HG02759 (cell line): ENCODE measurements at regions not wholly inside any gene's neighbourhood (a gene's known extent, or its start where the extent isn't known, plus 50 kb on each side); places are given as distances from the start of the nearest gene placed in this dataset.
"Not testable (repeated sequence)": the region's sequence is repeated elsewhere in the genome, so short reads cannot be mapped to it uniquely, and the experiment has no call there.

ENCODE experiments used
- ATAC-seq: cut with Tn5 transposase; IDR thresholded peaks from one replicate; pipeline ENCODE4 v1.9.1; 2021; ENCODE audit warnings: mild to moderate bottlenecking, moderate library complexity; ENCODE audit not compliant: unreplicated experiment

DNA sequence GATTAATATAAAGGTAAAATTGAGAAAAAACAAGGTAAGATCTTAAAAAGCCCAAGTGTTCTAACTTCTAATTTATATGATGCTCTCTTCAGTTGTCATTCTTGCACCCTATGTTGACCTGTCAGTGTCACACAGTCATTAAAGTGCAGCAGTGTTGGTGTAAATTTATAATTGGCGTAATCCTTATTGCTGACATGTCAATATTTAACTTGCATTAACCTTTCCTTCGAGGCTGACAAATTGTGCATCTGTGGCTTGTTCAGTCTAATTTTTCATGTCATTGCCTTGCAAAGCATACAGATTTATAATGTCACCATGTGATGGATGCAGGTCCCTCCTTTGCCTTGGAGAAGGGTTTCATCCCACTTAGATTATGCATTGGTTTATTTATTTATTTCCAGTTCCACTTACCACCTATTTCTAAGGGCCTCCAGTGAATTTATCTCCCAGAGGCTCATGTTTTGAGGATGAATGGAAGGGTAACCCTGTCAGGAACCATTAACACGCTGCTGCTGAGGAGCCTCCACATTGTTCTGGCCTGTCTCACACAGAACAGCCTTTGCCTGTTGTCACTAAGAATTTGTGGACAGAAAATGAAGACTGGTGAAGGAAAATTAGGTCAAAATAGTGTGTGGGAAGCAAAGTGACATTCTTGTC is 1098.5 kb upstream of the LCORL start:
- ATAC-seq = no peak

DNA sequence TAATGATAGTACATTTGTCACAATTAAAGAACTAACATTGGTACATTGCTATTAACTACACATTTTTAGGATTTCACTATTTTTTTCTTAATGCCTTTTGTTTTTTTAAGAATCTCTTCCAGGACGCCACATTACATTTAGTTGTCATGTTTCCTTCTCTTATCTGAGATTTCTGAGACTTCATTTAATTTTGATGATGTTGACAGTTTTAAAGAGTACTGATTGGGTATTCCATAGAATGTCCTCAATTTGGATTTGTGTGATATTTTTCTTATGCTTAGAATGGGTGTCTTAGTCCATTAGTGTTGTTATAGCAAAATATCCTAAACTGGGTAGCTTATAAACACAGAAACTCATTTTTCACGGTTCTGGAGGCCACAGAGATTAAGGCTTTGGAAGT is 1095.5 kb upstream of the LCORL start:
- ATAC-seq = no peak

DNA sequence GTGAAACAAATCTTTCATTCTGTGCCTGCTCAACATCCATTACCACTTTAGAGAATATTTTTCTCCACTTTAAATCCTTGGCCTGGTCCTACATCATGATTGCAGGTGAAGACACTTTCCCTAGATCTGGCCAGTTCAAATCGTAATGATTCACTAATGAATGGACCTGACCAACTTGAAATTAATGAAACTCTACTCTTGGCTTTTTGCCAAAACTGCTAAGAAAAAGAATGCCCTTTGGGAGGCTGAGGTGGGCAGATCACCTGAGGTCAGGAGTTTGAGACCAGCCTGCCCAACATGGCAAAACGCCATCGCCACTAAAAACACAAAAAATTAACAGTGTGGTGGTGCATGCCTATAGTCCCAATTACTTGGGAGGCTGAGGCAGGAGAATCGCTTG is 1082.6 kb upstream of the LCORL start:
- no peak for ATAC-seq

DNA sequence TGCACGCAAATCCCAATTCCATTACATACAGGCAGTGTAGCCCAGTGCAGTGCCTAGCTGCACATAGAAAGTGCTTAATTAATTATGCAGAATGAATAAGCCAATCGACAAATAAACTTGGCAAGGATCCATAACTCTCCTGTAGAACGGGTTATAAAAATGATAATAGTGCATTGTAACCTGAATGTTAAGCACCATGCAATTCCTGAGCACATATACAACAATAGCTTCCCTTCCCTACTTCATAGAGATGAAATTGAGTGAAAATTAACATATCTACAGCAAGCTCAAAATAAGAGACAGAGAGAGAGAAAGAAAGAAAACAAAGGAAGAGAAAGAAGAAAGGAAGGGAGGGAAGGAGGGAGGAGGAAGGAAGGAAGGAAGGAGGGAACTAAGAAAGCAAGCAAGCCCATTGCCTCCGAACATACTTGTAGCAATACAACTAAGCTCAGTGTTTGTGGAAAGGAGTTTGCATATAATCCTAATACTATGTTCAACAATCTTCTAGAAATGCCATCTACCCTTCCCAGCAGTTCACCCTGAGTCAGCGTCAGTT is 1074.0 kb upstream of the LCORL start:
- ATAC-seq = no peak

DNA sequence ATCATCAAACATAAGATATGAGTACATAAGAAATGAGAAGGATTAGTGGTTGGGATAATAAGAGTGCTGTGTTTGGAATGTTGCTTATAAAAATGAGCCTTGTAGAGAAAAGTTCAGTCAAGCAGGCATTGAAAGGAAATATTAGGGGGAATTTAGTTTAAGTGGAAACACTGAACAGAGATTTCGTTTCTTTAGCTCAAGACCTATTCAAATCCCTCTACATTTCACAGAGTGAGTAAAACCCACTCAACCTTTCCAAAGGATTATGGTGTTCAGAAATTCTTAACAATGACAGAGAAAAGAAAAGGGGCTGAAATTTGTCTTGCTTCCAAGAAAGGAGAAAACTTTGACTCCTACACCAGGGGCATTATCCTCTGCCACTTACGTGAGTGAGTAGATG is 1072.4 kb upstream of the LCORL start:
- ATAC-seq = no peak

DNA sequence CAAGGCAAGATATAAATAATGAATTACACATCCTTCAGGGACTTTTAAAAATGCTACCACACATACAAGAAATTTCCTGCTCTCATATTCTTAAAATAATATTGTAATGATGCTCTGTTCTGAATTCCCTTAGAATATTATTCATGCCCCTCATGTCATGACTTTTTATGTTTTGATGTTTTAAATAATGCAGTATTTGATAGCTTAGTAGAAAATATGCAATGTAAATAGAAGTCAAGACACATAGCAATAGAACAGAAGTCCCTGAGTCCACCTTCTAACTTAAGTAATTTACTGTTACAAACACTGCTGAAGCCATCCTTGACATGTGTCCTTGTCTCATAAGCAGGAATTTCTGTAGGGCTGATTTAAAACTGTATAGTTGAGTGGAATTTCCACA is 1071.2 kb upstream of the LCORL start:
- no peak for ATAC-seq

DNA sequence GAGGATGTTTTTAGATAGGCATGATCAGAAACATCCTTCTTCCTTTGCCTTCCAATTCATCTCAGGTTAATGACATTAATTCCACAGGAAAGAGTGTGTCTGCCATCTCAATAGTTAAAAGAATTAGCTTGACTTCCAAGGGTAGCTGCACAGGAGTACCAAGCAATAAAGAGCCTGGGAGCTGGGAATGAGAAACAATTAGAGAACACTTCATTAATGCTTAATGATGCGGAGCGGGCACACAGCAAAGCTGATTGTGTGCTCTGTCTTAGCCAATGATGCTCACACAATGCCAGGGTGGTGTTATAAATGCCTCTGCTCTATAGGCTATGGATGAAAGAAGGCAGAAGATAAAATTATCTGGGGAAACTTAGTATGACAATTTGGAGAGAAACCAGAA is 1052.5 kb upstream of the LCORL start:
- ATAC-seq = no peak

DNA sequence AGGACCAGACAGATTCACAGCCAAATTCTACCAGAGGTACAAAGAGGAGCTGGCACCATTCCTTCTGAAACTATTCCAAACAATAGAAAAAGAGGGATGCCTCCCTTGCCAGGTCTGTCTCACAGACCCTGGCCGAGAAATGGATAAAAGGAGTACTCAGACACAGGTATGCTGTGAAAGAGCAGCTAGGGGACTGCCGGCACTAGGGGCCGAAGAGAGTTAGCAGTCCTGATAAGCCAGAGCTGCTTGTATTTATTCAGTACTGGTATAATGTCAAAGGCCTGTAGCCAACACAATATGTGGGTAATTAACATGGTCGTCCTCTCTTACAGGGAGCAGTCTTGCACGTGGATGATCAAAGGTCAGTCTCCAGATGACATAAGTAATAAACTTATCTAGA is 1042.1 kb upstream of the LCORL start:
- no peak for ATAC-seq

DNA sequence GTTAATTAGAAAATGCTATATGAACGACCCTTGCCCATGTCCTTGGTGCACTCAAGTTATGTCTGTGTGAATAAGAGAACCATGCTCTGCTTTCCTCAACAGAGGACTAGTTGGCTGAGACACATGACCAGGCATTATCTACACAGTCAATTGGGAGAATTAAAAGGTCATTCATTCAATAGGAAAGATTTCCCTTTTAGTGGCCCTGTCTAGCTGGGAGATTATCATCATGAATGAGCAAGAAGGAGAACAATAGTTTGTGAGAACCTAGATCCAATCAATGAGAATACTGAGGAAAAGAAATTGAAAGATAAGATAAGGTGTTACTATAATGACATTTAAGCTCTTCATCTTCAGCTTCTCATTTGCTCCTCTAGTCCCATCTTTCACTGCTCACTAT is 1033.4 kb upstream of the LCORL start:
- no peak for ATAC-seq

DNA sequence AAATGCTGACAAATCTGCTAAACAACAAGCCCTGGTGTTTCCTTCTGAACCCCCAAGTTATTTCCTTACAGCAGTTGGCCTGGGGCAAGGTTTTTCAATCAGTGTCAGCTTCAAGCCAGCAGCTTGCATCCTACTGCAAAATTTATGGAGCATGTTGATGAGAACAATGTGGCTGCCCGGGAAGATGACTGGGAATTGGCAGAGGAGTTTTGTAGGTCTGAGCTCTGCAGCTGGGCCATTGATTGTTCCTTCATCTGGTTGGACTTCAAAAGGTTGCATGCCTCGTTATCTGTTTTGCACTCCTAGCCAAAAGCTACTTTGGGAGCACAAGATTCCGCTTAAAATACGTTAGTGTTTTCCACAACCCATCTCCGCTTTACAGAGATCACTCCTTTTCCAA is 1030.3 kb upstream of the LCORL start:
- no peak for ATAC-seq

DNA sequence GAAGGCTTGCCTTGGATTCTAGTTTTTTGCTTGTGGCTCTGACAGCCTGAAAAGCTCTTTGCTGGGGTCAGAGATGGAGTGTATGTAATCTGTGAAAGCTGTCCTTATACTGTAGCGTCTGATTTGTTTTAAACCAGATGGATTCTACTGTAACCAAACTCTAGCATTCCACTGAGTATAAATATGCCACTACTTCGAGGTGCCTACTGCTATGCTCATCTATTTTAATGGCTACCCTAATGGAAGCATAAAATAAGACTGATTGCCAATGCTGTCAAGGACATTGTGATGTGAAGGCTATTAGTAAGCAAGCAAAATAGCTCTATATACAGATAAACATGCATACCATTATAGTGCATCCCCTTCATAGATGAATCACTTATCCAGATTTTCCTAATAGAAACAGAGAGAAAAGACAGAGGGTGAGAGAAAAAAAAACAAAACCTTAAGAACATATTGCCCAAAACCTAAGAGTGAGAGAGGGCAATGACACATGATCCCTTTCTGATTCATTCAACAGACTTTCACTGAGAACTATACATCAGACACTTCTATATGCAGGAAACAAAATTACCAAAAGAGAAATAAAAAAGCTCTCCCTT is 1025.8 kb upstream of the LCORL start:
- ATAC-seq = no peak

DNA sequence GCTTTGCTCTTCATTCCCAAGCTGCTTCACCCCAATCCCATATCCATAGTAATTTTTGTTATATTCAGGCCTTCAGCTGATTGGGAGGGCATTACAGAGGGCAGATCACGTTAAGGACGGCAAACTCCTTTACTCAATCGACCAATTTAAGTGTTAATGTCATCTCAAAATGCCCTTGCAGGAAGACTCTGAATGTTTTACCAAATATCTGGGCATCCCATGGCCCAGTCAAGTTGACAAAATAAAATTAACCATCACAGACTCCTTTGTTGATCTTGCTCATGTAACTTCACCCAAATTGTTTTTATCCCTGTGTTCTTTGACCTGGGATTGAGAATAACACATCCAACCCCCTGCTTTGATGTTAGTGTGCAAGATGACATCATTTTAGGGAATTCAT is 1018.3 kb upstream of the LCORL start:
- no peak for ATAC-seq

DNA sequence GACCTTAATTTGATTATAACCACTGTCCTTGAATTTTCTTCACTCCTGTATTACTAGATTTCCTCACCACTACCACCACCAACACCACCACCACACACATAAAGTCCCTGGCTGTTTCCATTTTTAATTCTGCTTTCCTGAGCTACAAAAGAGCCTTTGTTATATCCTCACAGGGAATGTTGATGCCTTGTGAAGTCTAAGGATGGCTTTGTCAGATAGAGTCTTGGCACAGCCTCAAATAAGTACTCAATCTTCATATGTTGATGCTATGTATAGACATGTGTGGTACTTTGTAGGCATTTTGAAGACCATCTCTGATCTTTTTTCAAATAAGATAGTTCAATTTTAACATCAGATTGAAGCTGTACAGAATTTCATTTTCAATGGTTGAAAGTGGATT is 1016.7 kb upstream of the LCORL start:
- no peak for ATAC-seq

DNA sequence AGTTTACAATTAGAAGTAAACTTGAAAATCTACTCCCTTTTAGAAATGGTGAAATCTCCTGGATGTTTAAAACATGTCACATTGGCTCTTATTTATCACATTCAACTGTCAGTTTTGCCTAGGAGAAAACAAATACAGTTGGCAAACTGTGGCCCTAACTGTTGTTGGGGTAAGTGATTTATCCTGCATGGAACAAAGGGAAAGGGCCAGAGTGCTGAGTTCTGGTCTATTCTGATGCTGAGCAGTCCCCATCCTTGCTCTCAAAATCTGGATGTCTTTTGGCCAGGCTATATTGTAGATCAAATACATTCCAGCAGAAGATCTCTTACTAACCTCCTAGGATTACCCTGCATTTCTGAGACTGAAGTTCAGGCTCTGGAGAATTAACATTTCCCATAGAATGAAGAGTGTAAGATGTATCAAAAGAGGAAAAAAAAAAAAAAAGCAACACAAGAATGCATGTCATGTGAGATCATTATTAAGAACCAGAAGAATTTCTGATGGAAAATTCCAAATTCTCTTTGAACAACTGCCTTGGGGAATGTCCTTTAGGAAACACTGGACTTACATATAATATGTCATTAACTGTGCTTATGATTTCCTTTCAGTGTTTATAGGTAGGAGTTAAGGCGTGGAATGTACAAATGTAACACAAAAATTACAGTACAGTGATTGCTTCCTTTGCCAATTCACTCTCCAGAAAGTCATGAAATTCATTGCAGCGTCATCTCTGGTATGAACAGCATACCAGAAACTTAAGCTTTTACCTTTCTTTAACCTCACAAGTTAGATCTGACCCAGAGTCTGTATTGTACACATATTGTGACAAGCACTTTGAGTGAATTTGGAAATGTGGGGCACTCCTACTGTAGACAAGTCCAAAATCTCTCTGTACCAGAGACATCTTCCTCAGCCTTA is 1012.5 kb upstream of the LCORL start:
- ATAC-seq = no peak

DNA sequence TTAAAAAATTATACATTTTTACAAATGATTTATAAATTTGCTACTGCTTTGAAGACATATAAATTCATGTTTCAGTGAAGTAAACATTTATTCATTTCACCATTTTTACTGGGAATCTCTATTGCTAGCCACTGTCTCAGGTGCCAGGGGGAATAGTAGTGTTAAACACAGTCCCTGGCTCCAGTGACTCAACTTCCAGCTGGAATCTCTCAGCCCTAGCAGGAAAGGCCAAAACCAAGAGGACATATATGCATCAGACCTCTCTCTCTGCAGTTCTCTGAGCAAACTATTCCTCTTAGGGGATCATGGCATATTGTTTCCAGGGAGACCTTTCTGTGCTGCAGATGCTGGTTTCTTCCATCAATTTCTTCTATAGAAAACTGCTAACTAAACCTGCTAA is 1009.0 kb upstream of the LCORL start:
- no peak for ATAC-seq

DNA sequence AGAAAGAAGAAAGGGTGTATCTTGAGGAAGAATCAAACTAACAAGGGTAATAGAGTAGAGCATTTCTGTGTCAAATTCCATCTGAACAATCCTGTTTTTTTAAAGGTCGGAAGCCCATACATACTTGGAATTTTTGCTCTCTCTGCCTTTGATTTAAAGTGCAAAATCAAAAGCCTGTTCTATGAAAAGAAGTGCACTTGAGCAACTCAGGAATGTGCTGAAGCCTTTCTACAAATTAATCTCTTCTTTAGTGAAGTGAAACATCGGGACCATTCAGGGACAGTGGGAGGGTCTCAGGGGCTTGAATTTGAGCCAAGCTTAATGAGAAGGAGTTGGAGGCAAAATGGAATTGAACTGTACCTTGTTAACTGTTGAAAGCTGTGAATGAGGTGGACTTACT is 1008.5 kb upstream of the LCORL start:
- ATAC-seq = no peak

DNA sequence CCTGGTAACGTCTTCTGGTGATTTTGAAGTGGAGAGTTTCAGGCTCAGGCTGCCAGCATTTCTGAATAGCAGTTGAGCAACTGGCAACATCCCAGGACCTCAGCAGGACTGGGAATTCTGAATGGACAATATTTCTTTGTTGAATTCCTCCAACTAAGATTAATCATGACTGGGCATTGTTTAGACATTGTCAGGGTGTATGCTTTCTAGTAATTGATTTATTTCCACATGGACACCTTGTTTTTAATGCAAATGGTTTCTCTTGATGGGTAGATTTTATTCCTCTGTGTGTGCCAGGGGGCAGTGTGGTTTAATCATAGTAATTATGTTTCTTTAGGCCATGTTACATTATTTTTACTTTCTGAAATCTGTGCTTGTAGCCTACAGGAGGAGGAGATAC is 1004.7 kb upstream of the LCORL start:
- no peak for ATAC-seq

DNA sequence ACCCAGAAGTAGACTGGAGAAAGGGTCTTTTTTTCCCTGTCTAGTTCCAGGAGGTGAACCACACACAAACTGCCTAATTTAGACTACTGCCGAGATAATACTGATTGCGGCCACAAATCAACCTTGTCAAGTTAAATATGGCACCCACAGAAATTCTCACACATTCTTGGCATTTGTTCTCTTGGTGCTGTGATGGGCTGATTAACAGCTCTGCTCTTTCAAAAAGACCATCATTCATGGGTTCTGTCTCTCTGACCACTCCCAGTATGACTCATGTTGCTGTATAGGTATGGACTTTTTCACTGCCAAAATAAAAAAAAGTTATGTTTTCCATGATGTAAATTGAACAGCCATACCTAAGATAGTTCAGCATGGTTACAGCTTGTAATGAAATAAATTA is 1003.5 kb upstream of the LCORL start:
- no peak for ATAC-seq

DNA sequence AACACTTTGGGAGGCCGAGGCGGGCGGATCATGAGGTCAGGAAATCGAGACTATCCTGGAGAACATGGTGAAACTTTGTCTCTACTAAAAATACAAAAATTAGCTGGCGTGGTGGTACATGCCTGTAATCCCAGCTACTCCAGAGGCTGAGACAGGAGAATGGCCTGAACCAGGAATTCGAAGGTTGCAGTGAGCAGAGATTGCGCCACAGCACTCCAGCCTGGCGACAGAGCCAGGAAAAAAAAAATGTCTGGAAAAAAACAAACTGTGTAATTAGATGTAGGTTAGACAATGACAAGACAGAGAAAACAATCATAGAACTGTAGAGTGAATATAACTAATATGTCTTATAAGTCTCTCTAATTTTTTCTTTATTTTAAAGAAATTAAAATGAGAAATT is 1002.5 kb upstream of the LCORL start:
- no peak for ATAC-seq

DNA sequence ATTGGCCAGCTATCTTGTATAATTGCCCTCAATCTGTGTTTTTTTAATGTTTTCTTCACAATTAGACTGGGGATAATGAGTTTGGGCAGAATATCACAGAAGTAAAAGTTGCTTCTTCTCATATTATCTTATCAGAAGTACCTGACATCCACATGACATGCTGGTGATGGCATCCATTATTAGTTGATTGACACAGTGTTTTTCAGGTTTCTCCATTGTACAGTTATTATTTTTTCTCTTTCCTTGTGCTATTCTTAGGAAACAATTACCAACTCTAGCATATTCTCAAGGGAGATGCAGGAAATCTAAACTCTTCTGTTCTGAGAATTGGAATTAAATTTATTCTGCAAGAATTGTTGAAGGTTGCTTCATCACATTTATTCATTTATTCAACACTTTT is 1000.1 kb upstream of the LCORL start:
- no peak for ATAC-seq

DNA sequence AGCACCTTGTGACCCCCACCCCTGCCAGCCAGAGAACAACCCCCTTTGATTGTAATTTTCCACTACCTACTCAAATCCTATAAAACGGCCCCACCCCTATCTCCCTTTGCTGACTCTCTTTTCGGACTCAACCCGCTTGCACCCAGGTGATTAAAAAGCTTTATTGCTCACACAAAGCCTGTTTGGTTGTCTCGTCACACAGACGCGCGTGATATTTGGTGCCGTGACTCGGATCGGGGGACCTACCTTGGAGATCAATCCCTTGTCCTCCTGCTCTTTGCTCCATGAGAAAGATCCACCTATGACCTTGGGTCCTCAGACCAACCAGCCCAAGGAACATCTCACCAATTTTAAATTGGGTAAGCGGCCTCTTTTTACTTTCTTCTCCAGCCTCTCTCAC is 995.0 kb upstream of the LCORL start:
- ATAC-seq = not testable (repeated sequence)

DNA sequence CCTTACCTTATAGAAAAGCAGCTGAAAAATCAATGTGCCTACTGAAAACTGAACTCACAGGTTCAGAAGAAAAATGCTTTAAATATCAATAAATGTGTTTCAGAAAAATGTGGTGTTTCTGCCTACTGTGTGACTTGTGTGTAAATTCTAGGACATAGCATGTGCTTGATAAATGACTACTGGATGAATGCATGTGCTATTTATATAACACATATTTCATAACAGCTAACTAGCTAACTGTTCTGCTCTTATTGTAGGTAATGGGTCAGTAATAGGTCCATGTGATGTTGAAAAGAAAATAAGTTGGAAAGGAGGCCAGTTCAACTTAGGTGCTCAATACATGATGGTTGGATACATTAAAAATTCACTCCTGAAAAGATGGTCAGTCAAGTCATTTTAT is 993.0 kb upstream of the LCORL start:
- no peak for ATAC-seq
